Glomerular visceral epithelial cell (primary cell): ENCODE measurements at regions not wholly inside any gene's neighbourhood (a gene's known extent, or its start where the extent isn't known, plus 50 kb on each side); places are given as distances from the start of the nearest gene placed in this dataset.

Experiments
- DNase-seq: peaks from one replicate; pipeline ENCODE4 v3.0.0-alpha.2; 2016; ENCODE audit errors: extremely low spot score

GRCh38 chrY:26408671-26409328 lies 786.9 kb downstream of the CDY1 start:
- DNase-seq = peak; percentile 0

GRCh38 chrY:26409329-26409712 lies 787.4 kb downstream of the CDY1 start:
- no peak for DNase-seq
